Epithelial cell of proximal tubule (primary cell): ENCODE measurements at regions not wholly inside any gene's neighbourhood (a gene's known extent, or its start where the extent isn't known, plus 50 kb on each side); places are given as distances from the start of the nearest gene placed in this dataset.

Experiments
- DNase-seq: peaks from one replicate; pipeline ENCODE4 v3.0.0-alpha.2; 2011; ENCODE audit warnings: low read depth
- H3K4me3 ChIP-seq: 2 replicates; pipeline ENCODE4 v1.5.1; 2011; ENCODE audit warnings: low read depth, mild to moderate bottlenecking, low read length
- TF ChIP-seq, protein P1 (sequence below): conservative IDR thresholded peaks from 2 replicates; pipeline ENCODE4 v1.5.1; 2012; ENCODE audit warnings: low read depth, mild to moderate bottlenecking, low read length

DNA sequence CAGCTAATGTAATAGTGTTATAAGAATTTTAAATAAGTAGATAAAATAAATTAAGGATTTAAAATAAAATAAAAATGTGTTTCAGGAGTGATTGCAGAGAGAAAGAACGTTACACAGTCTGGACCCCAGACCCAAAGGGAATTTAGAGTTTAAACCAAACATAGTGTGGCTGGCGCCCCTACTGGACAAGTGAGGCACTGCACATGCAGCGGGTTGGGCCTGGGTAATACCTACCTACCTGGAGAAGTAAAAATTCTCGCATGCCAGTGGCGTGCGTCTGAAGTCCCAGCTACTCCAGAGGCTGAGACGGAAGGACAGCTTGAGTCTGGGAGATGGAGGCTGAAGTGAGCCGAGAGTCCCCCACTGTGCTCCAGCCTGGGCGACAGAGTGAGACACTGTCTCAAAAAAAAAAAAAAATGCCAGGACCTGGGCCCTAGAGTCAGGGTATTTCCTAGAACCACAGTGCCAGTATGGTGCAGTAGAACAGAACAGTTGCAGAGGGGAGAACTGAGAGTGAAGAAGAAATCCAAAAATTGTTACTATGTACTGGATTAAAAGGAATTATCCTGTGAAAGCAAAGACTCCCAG, 71.4 kb upstream of the TCF21 start:
- H3K4me3 ChIP-seq: no peak overlapping the region
- no peak for DNase-seq
- TF ChIP-seq, protein P1, sequence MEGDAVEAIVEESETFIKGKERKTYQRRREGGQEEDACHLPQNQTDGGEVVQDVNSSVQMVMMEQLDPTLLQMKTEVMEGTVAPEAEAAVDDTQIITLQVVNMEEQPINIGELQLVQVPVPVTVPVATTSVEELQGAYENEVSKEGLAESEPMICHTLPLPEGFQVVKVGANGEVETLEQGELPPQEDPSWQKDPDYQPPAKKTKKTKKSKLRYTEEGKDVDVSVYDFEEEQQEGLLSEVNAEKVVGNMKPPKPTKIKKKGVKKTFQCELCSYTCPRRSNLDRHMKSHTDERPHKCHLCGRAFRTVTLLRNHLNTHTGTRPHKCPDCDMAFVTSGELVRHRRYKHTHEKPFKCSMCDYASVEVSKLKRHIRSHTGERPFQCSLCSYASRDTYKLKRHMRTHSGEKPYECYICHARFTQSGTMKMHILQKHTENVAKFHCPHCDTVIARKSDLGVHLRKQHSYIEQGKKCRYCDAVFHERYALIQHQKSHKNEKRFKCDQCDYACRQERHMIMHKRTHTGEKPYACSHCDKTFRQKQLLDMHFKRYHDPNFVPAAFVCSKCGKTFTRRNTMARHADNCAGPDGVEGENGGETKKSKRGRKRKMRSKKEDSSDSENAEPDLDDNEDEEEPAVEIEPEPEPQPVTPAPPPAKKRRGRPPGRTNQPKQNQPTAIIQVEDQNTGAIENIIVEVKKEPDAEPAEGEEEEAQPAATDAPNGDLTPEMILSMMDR: peak; percentile 67

GRCh38 chr6:133818320-133818719, 70.6 kb upstream of the TCF21 start:
- TF ChIP-seq, protein P1: no peak
- DNase-seq: no peak

GRCh38 chr6:133820208-133820607, 68.7 kb upstream of the TCF21 start:
- H3K4me3 ChIP-seq: no peak overlapping the region
- TF ChIP-seq, protein P1: no peak
- DNase-seq: no peak

More at GRCh38 chr6:133818320-133818719, 70.6 kb upstream of the TCF21 start:
- H3K4me3 ChIP-seq: no peak overlapping the region

DNA sequence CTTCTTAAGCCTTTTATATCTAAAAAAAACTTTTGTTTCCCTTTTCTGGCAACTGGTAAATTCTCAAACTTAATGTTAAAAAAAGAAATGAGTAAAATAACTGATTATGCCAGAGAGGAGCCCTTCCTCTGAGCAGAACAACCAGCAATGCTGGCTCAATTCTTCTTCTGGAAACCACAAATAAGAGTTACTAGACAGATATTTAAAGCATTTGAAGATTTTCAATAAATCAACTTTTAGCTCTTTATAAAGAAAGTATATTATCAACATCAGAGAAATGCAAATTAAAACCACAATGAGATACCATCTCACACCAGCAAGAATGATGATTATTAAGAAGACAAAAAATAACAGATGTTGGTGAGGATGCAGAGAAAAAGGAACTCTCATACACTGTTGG, 61.1 kb upstream of the TCF21 start:
- TF ChIP-seq, protein P1: no peak
- no peak overlapping the region for H3K4me3 ChIP-seq
- DNase-seq: no peak

GRCh38 chr6:133833949-133834359, 55.0 kb upstream of the TCF21 start:
- DNase-seq: no peak
- TF ChIP-seq, protein P1: no peak
- no peak overlapping the region for H3K4me3 ChIP-seq

DNA sequence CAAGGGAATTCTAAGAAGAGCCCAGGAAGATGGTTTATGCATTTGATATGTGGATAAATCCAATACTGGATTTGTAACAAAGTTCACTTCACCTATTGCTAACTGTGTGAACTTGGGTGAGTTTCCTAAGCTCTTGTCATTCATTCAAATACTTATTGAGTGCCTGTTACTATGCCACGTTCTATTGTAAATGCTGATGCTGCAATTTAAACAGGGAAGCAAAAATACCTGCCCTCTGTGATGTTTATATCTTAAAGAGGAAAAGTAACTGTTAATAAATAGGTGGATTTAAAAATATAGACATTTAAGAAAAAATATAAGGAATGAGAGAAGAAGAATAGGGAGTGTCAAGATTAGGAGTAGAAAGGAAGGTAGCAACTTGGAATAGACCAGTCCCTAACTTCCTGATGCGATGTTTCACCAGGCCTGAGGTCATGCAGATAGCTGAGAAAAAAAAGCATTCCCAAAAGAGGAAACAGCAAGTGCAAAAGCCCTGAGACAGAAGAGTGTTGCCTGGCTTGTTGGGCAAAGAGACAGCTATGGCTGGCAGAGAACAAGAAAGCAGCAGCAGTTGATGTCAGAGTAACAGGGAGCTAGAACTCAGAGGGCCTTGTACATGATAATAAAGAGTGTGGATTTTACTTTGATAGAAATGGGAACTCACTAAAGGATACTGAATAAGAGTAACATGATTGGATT, 54.3 kb upstream of the TCF21 start:
- H3K4me3 ChIP-seq: no peak overlapping the region
- TF ChIP-seq, protein P1: no peak
- DNase-seq: no peak

- DNase-seq: no peak
- no peak overlapping the region for H3K4me3 ChIP-seq
- TF ChIP-seq, protein P1: no peak
These were observed 53.0 kb upstream of the TCF21 start for GRCh38 chr6:133835901-133836300.
